Right atrium auricular region (tissue), 2 donors: ENCODE measurements at regions not wholly inside any gene's neighbourhood (a gene's known extent, or its start where the extent isn't known, plus 50 kb on each side); places are given as distances from the start of the nearest gene placed in this dataset.

Source experiments
- DNase-seq: peaks from one replicate; pipeline ENCODE4 v3.0.0-alpha.2; 2019; ENCODE audit warnings: low spot score
- H3K27ac ChIP-seq, 2 donors: fragments of 200-600 bp; sonication (generic); 1 replicate in 1 of 2; 2 replicates in 1 of 2; pipeline ENCODE4 v1.5.1; 2016 to 2019
- H3K27me3 ChIP-seq, 2 donors: fragments of 200-600 bp; sonication (generic); one replicate each; pipeline versions ENCODE4 v1.5.1 to v1.6.0; 2017 to 2019
- H3K36me3 ChIP-seq: fragments of 200-600 bp; sonication (generic); one replicate; pipeline ENCODE4 v1.5.1; 2016
- H3K4me1 ChIP-seq, 2 donors: fragments of 200-600 bp; sonication (generic); one replicate each; pipeline versions ENCODE4 v1.5.1 to v1.6.0; 2017 to 2019
- H3K4me3 ChIP-seq, 2 donors: fragments of 200-600 bp; sonication (generic); 1 replicate in 1 of 2; 2 replicates in 1 of 2; pipeline ENCODE4 v1.5.1; 2017 to 2019; ENCODE audit warnings: mild to moderate bottlenecking in 1 of 2, moderate library complexity in 1 of 2
- H3K9me3 ChIP-seq, 2 donors: fragments of 200-600 bp; sonication (generic); one replicate each; pipeline ENCODE4 v1.5.1; 2019
- TF ChIP-seq, protein P1 (sequence below), 2 donors: fragments of 200-600 bp; sonication (generic); IDR thresholded peaks; one replicate each; pipeline ENCODE4 v1.5.1; 2019; ENCODE audit warnings: antibody characterized with exemption in 2 of 2

- no peaks in the 10 kb centered on the region for H3K36me3 ChIP-seq
- no peak overlapping the region for H3K27ac ChIP-seq
- H3K4me3 ChIP-seq, result no peak overlapping the region
- DNase-seq, result no peak
- no peaks in the 10 kb centered on the region for H3K4me1 ChIP-seq
- peaks cover 0 to 2% of the 10 kb centered on the region in 2 donors for H3K9me3 ChIP-seq
- no peaks in the 10 kb centered on the region for H3K27me3 ChIP-seq
- TF ChIP-seq, protein P1, sequence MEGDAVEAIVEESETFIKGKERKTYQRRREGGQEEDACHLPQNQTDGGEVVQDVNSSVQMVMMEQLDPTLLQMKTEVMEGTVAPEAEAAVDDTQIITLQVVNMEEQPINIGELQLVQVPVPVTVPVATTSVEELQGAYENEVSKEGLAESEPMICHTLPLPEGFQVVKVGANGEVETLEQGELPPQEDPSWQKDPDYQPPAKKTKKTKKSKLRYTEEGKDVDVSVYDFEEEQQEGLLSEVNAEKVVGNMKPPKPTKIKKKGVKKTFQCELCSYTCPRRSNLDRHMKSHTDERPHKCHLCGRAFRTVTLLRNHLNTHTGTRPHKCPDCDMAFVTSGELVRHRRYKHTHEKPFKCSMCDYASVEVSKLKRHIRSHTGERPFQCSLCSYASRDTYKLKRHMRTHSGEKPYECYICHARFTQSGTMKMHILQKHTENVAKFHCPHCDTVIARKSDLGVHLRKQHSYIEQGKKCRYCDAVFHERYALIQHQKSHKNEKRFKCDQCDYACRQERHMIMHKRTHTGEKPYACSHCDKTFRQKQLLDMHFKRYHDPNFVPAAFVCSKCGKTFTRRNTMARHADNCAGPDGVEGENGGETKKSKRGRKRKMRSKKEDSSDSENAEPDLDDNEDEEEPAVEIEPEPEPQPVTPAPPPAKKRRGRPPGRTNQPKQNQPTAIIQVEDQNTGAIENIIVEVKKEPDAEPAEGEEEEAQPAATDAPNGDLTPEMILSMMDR (IDR thresholded peaks at IDR 0.05), result no peak
Observed at GRCh38 chr1:88089961-88090360, 594.1 kb upstream of the PKN2 start.

DNA sequence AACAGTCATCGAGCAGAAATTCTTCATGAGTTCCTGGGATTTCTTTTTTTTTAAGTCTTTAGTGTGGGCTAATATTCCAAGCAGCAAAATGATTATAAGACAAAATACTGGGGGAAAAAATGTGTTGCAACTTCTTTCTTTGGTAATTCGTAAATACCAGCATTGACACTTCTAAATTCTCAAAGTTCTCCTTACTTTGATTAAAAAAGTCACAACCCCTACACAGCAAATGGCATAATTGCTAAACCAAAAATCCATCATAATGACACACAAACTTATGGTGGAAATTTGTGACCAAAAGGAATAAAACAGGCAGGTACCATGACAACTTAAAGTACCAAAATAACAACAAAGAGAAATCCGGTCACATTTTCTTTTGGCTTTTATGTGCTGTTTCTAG lies 585.2 kb upstream of the PKN2 start:
- H3K27ac ChIP-seq, result no peak overlapping the region
- no peaks in the 10 kb centered on the region for H3K36me3 ChIP-seq
- no peak for DNase-seq
- no peaks in the 10 kb centered on the region for H3K27me3 ChIP-seq
- H3K4me3 ChIP-seq, result no peak overlapping the region
- TF ChIP-seq, protein P1 (IDR thresholded peaks at IDR 0.05), result no peak
- no peaks in the 10 kb centered on the region for H3K9me3 ChIP-seq
- H3K4me1 ChIP-seq, result no peaks in the 10 kb centered on the region

DNA sequence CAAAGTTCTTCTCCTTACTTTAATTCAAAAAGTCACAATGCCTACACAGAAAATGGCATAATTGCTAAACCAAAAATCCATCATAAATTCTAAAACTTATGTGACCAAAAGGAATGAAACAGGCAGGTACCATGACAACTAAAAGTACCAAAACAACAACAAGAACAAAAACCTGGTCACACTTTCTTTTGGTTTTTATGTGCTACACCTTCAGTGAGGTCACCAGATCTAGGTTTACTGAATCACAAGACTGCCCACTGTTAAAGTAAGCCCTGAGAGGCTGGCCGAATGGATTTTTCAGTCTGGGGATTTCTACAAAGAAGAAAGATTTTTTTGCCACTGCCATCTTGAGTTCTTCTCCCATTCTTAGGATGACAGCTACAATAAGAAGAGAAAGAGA lies 583.0 kb upstream of the PKN2 start:
- Histone ChIP-seq H3K9me3 (no peaks in the 10 kb centered on the region), H3K36me3 (no peaks in the 10 kb centered on the region), H3K27me3 (no peaks in the 10 kb centered on the region), H3K4me1 (no peaks in the 10 kb centered on the region), H3K4me3 (no peak overlapping the region), H3K27ac (no peak overlapping the region)
- TF ChIP-seq, protein P1 (IDR thresholded peaks at IDR 0.05), result no peak
- no peak for DNase-seq

DNA sequence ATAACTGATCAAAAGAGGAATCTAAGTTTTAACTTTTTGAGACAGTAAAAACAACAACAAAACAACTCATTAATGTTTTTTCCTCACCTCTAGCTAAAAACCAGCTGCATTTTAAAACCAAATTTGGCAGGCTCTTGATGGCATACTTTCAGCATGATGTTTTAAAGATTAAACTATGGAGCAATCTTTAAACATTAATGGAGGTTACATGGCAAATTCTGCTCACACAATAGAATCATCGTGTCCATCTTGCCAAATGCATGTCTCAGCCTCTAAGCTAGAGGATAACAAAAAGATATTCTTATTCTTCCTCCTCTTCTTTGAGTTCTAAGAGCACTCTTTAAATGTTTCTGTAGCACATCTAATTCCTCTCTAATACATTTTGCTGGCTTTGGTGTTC lies 579.8 kb upstream of the PKN2 start:
- DNase-seq, result no peak
- TF ChIP-seq, protein P1 (IDR thresholded peaks at IDR 0.05), result no peak
- Histone ChIP-seq H3K4me1 (no peaks in the 10 kb centered on the region), H3K4me3 (no peak overlapping the region), H3K27me3 (no peaks in the 10 kb centered on the region), H3K27ac (no peak overlapping the region), H3K9me3 (no peaks in the 10 kb centered on the region), H3K36me3 (no peaks in the 10 kb centered on the region)

DNA sequence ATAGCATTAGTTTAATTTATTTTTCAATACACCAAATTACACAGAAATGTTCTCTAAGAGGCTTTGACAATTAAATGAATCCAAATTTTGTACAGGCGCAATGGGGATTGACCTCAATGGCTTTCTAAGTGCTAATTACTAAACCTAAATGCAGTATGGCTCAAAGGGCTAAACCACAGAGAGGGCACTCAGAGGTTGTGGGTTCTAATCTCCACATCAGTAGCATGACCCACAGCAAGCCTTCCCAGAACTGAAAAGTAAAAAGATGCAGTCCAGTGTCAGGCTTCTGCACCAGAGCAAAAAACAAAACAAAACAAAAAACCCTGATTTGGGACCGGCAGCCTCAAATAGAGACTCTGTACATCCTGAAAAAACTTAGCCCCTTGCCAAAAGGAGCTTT lies 579.2 kb upstream of the PKN2 start:
- Histone ChIP-seq H3K27me3 (no peaks in the 10 kb centered on the region), H3K4me3 (no peak overlapping the region), H3K36me3 (no peaks in the 10 kb centered on the region), H3K27ac (no peak overlapping the region), H3K9me3 (no peaks in the 10 kb centered on the region), H3K4me1 (no peaks in the 10 kb centered on the region)
- TF ChIP-seq, protein P1 (IDR thresholded peaks at IDR 0.05), result no peak
- no peak for DNase-seq

- TF ChIP-seq, protein P1 (IDR thresholded peaks at IDR 0.05), result no peak
- Histone ChIP-seq H3K27me3 (no peaks in the 10 kb centered on the region), H3K36me3 (no peaks in the 10 kb centered on the region)
Observed at GRCh38 chr1:88111816-88112215, 572.3 kb upstream of the PKN2 start.

More at GRCh38 chr1:88111816-88112215, 572.3 kb upstream of the PKN2 start:
- Histone ChIP-seq H3K9me3 (no peaks in the 10 kb centered on the region), H3K4me3 (no peak overlapping the region), H3K27ac (no peak overlapping the region), H3K4me1 (no peaks in the 10 kb centered on the region)
- no peak for DNase-seq
